ENCODE measurements at regions not wholly inside any gene's neighbourhood (a gene's known extent, or its start where the extent isn't known, plus 50 kb on each side); places are given as distances from the start of the nearest gene placed in this dataset.

- no peak for DNase-seq
Observed at GRCh38 chr3:74121761-74122160, 492.7 kb downstream of the CNTN3 start.

GRCh38 chr3:74119221-74119620 is 494.5 kb upstream of the PDZRN3 start:
- DNase-seq = no peak

GRCh38 chr3:74115906-74116305 is 491.2 kb upstream of the PDZRN3 start:
- DNase-seq = no peak

GRCh38 chr3:74107451-74107850 is 482.7 kb upstream of the PDZRN3 start:
- no peak for DNase-seq

- DNase-seq = no peak
Observed at GRCh38 chr3:74106925-74107324, 482.2 kb upstream of the PDZRN3 start.

GRCh38 chr3:74091204-74091603 is 466.5 kb upstream of the PDZRN3 start:
- DNase-seq = no peak

- no peak for DNase-seq
Observed at GRCh38 chr3:74089814-74090213, 465.1 kb upstream of the PDZRN3 start.

- no peak for DNase-seq
Observed at GRCh38 chr3:74080056-74080461, 455.3 kb upstream of the PDZRN3 start.

- no peak for DNase-seq
Observed at GRCh38 chr3:74075241-74075640, 450.5 kb upstream of the PDZRN3 start.

GRCh38 chr3:74074700-74075099 is 450.0 kb upstream of the PDZRN3 start:
- DNase-seq = no peak

- DNase-seq = no peak
Observed at GRCh38 chr3:74067296-74067695, 442.6 kb upstream of the PDZRN3 start.

- no peak for DNase-seq
Observed at GRCh38 chr3:74066456-74066855, 441.7 kb upstream of the PDZRN3 start.

GRCh38 chr3:74059923-74060600 is 435.3 kb upstream of the PDZRN3 start:
- DNase-seq = no peak

- DNase-seq = no peak
Observed at GRCh38 chr3:74059301-74059922, 434.7 kb upstream of the PDZRN3 start.

GRCh38 chr3:74057169-74057568 is 432.4 kb upstream of the PDZRN3 start:
- DNase-seq = no peak

- no peak for DNase-seq
Observed at GRCh38 chr3:74055061-74055460, 430.3 kb upstream of the PDZRN3 start.

- DNase-seq = no peak
Observed at GRCh38 chr3:74054566-74054965, 429.8 kb upstream of the PDZRN3 start.

- no peak for DNase-seq
Observed at GRCh38 chr3:74053970-74054516, 429.3 kb upstream of the PDZRN3 start.

- no peak for DNase-seq
Observed at GRCh38 chr3:74049444-74049843, 424.7 kb upstream of the PDZRN3 start.

GRCh38 chr3:74048699-74049098 is 424.0 kb upstream of the PDZRN3 start:
- no peak for DNase-seq

GRCh38 chr3:74045000-74045399 is 420.3 kb upstream of the PDZRN3 start:
- no peak for DNase-seq

- DNase-seq = no peak
Observed at GRCh38 chr3:74041068-74041675, 416.4 kb upstream of the PDZRN3 start.

- DNase-seq = no peak
Observed at GRCh38 chr3:74039105-74039504, 414.4 kb upstream of the PDZRN3 start.

GRCh38 chr3:74036568-74036967 is 411.8 kb upstream of the PDZRN3 start:
- DNase-seq = no peak
